ENCODE measurements at regions not wholly inside any gene's neighbourhood (a gene's known extent, or its start where the extent isn't known, plus 50 kb on each side); places are given as distances from the start of the nearest gene placed in this dataset.

DNA sequence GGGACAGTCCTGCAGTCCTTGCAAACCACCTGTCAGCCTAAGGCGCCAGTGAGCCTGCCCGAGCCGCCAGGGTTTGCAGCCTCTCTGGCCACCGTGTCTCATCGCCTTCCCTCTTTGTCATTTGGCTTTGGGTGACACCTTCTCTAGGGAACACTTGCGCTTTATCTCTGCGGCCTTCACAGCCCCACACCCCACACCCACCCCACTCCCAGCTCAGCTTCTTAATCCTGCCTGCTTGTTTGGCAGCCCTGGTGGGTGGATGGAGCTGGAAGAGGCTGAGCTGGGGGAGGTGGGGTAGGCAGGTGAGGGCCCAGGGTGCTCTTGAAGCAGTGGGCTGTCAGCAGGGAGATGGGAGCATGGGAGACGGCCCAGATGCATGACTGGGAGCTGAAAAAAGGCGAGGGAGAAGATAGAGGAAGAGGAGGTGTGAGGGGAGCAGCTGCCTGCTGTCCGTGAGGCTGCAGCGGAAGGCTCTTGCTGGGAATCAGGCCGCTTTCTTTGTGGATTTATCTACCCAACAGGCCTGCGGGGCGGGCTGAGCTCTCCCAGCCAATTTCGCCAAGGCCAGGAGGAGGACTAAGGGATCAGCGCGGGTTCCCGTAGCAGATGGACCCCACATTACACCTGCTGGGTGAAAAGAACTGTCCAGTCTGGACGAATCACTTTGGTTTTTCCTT, 97.5 kb upstream of the STOX2 start:
- no peak for TF ChIP-seq EZH2 (IDR thresholded peaks at IDR 0.05; ENCODE audit: low read length)
- TF ChIP-seq, protein P1, sequence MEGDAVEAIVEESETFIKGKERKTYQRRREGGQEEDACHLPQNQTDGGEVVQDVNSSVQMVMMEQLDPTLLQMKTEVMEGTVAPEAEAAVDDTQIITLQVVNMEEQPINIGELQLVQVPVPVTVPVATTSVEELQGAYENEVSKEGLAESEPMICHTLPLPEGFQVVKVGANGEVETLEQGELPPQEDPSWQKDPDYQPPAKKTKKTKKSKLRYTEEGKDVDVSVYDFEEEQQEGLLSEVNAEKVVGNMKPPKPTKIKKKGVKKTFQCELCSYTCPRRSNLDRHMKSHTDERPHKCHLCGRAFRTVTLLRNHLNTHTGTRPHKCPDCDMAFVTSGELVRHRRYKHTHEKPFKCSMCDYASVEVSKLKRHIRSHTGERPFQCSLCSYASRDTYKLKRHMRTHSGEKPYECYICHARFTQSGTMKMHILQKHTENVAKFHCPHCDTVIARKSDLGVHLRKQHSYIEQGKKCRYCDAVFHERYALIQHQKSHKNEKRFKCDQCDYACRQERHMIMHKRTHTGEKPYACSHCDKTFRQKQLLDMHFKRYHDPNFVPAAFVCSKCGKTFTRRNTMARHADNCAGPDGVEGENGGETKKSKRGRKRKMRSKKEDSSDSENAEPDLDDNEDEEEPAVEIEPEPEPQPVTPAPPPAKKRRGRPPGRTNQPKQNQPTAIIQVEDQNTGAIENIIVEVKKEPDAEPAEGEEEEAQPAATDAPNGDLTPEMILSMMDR (optimal IDR thresholded peaks at IDR 0.05 in 1 of 3, IDR thresholded peaks at IDR 0.05 in 1 of 3, conservative IDR thresholded peaks at IDR 0.05 in 1 of 3; ENCODE audit: extremely low read depth in 1 of 3, insufficient read depth in 2 of 3, low read length in 3 of 3), result no peak
- dilution Hi-C loops (cut with MboI; ENCODE audit: extremely low pct_ligation_motif_present, low sequenced_read_pairs), result no loop called here
- no peak overlapping the region for H3K4me3 ChIP-seq (ENCODE audit: control insufficient read depth in 2 of 3, extremely low read depth in 1 of 3, insufficient read depth in 2 of 3, low read depth in 1 of 3, low read length in 3 of 3)

DNA sequence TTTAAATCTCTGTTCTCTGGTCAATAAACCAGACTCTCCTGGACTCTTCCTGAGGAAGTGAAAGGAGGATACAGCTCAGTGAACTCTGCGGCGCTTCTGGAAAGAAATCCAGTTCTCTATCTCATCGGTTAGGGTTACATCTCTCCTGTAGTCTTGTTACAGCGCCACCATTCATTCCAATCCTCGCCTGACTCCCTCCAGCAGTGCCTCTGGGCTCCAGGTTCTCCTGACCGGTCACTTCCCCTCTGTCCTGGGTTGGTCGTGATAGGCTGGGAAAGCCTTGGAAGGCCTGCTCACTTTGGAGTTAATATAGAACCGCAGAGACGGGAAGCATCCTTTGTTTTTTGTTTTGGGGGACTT, 97.0 kb upstream of the STOX2 start:
- no peak overlapping the region for H3K4me2 ChIP-seq (ENCODE audit: control insufficient read depth, extremely low read depth, insufficient read depth, low read depth, low read length)
- DNase-seq (ENCODE audit: low read depth, low spot score), result no peak
- H3K9me3 ChIP-seq (ENCODE audit: control insufficient read depth, low read depth, low read length), result no peaks in the 10 kb centered on the region
- no peak for FAIRE-seq
- H3K4me3 ChIP-seq (ENCODE audit: control insufficient read depth in 2 of 3, extremely low read depth in 1 of 3, insufficient read depth in 2 of 3, low read depth in 1 of 3, low read length in 3 of 3), result no peak overlapping the region
- no peaks in the 10 kb centered on the region for H3K27me3 ChIP-seq (ENCODE audit: control insufficient read depth, extremely low read depth, insufficient read depth, low read length)
- no peaks in the 10 kb centered on the region for H3K4me1 ChIP-seq (ENCODE audit: control insufficient read depth, extremely low read depth, insufficient read depth, low read length)
- no peak overlapping the region for H3K9ac ChIP-seq (ENCODE audit: control insufficient read depth, extremely low read depth, insufficient read depth, low read length)
- TF ChIP-seq, protein P1 (optimal IDR thresholded peaks at IDR 0.05 in 1 of 3, IDR thresholded peaks at IDR 0.05 in 1 of 3, conservative IDR thresholded peaks at IDR 0.05 in 1 of 3; ENCODE audit: extremely low read depth in 1 of 3, insufficient read depth in 2 of 3, low read length in 3 of 3), result no peak
- no peak for TF ChIP-seq EZH2 (IDR thresholded peaks at IDR 0.05; ENCODE audit: low read length)
- H2AFZ ChIP-seq (ENCODE audit: control insufficient read depth, low read length), result no peak overlapping the region
- dilution Hi-C loops (cut with MboI; ENCODE audit: extremely low pct_ligation_motif_present, low sequenced_read_pairs), result no loop called here
- H3K79me2 ChIP-seq (ENCODE audit: control insufficient read depth, insufficient read depth, low read length), result no peaks in the 10 kb centered on the region
- H3K27ac ChIP-seq (ENCODE audit: control insufficient read depth, insufficient read depth, low read length), result no peak overlapping the region
- H3K9me1 ChIP-seq (ENCODE audit: control insufficient read depth, extremely low read depth, insufficient read depth, low read length), result no peaks in the 10 kb centered on the region
- H3K36me3 ChIP-seq (ENCODE audit: control insufficient read depth in 2 of 2, extremely low read depth in 1 of 2, insufficient read depth in 2 of 2, low read length in 2 of 2), result no peaks in the 10 kb centered on the region
- no peaks in the 10 kb centered on the region for H4K20me1 ChIP-seq (ENCODE audit: control insufficient read depth, extremely low read depth, insufficient read depth, low read length)

More for the DNA sequence above, 97.5 kb upstream of the STOX2 start:
- no peaks in the 10 kb centered on the region for H3K4me1 ChIP-seq (ENCODE audit: control insufficient read depth, extremely low read depth, insufficient read depth, low read length)
- H4K20me1 ChIP-seq (ENCODE audit: control insufficient read depth, extremely low read depth, insufficient read depth, low read length), result no peaks in the 10 kb centered on the region
- DNase-seq (ENCODE audit: low read depth, low spot score), result no peak
- FAIRE-seq, result no peak
- H3K36me3 ChIP-seq (ENCODE audit: control insufficient read depth in 2 of 2, extremely low read depth in 1 of 2, insufficient read depth in 2 of 2, low read length in 2 of 2), result no peaks in the 10 kb centered on the region
- H3K27ac ChIP-seq (ENCODE audit: control insufficient read depth, insufficient read depth, low read length), result no peak overlapping the region
- no peaks in the 10 kb centered on the region for H3K27me3 ChIP-seq (ENCODE audit: control insufficient read depth, extremely low read depth, insufficient read depth, low read length)
- H3K9me3 ChIP-seq (ENCODE audit: control insufficient read depth, low read depth, low read length), result no peaks in the 10 kb centered on the region
- H3K9ac ChIP-seq (ENCODE audit: control insufficient read depth, extremely low read depth, insufficient read depth, low read length), result no peak overlapping the region
- H3K79me2 ChIP-seq (ENCODE audit: control insufficient read depth, insufficient read depth, low read length), result no peaks in the 10 kb centered on the region
- no peak overlapping the region for H3K4me2 ChIP-seq (ENCODE audit: control insufficient read depth, extremely low read depth, insufficient read depth, low read depth, low read length)
- no peaks in the 10 kb centered on the region for H3K9me1 ChIP-seq (ENCODE audit: control insufficient read depth, extremely low read depth, insufficient read depth, low read length)
- no peak overlapping the region for H2AFZ ChIP-seq (ENCODE audit: control insufficient read depth, low read length)

All from keratinocyte (primary cell).